Peyer's patch (tissue), 4 donors: ENCODE measurements at regions not wholly inside any gene's neighbourhood (a gene's known extent, or its start where the extent isn't known, plus 50 kb on each side); places are given as distances from the start of the nearest gene placed in this dataset.

ENCODE experiments used
- DNase-seq, 3 donors: peaks; one replicate each; pipeline ENCODE4 v3.0.0-alpha.2; 2017 to 2019
- H3K27ac ChIP-seq, 4 donors: fragments of 200-600 bp; sonication (generic); one replicate each; pipeline ENCODE4 v1.5.1; 2016 to 2019
- H3K27me3 ChIP-seq, 2 donors: fragments of 200-600 bp; sonication (generic); one replicate each; pipeline ENCODE4 v1.5.1; 2019
- H3K36me3 ChIP-seq, 3 donors: fragments of 200-600 bp; sonication (generic); one replicate each; pipeline ENCODE4 v1.5.1; 2016 to 2019
- H3K4me1 ChIP-seq, 4 donors: fragments of 200-600 bp; sonication (generic); one replicate each; pipeline ENCODE4 v1.5.1; 2016 to 2019
- H3K4me3 ChIP-seq, 4 donors: fragments of 200-600 bp; sonication (generic); 1 replicate in 3 of 4; 2 replicates in 1 of 4; pipeline ENCODE4 v1.5.1; 2016 to 2019; ENCODE audit warnings: mild to moderate bottlenecking in 1 of 4
- H3K9me3 ChIP-seq, 4 donors: fragments of 200-600 bp; sonication (generic); one replicate each; pipeline ENCODE4 v1.5.1; 2016 to 2019; ENCODE audit warnings: mild to moderate bottlenecking in 1 of 4
- POLR2A ChIP-seq, 2 donors: fragments of 450-650 bp; IDR thresholded peaks; one replicate each; pipeline ENCODE4 v1.5.1; 2017; ENCODE audit warnings: antibody characterized with exemption in 2 of 2, mild to moderate bottlenecking in 2 of 2, moderate library complexity in 2 of 2
- TF ChIP-seq, protein P1 (sequence below), 6 experiments: fragments of 450-650 bp in 4 of 6; fragments of 200-600 bp in 2 of 6; sonication (generic) in 1 of 6; IDR thresholded peaks; one replicate each; pipeline ENCODE4 v1.5.1; 2017 to 2019; ENCODE audit warnings: antibody characterized with exemption in 6 of 6, mild to moderate bottlenecking in 3 of 6, moderate library complexity in 1 of 6

DNA sequence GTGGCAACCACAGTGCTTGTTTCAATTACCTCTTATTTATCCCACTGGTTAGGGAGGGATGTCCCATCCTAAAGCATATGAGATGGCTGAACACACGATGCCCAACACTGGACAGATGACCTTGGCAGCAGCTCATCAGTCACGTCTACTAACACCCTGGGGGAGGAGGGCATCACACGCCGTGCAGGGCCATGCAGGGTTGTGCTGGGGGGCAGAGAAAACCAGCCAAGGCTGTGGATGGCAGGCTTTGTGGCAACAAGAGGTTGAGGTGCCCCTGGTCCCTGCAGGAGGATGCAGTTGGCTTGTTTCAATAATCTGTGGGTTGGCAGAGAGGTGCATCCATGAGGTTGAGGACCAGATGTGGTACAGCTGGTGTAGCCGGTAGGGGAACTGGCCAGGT lies 293.7 kb upstream of the SULF2 start:
- Histone ChIP-seq H3K4me1 (no peaks in the 10 kb centered on the region), H3K27me3 (no peaks in the 10 kb centered on the region), H3K4me3 (no peak overlapping the region), H3K9me3 (no peaks in the 10 kb centered on the region), H3K27ac (no peak overlapping the region), H3K36me3 (no peaks in the 10 kb centered on the region)
- TF ChIP-seq, protein P1, sequence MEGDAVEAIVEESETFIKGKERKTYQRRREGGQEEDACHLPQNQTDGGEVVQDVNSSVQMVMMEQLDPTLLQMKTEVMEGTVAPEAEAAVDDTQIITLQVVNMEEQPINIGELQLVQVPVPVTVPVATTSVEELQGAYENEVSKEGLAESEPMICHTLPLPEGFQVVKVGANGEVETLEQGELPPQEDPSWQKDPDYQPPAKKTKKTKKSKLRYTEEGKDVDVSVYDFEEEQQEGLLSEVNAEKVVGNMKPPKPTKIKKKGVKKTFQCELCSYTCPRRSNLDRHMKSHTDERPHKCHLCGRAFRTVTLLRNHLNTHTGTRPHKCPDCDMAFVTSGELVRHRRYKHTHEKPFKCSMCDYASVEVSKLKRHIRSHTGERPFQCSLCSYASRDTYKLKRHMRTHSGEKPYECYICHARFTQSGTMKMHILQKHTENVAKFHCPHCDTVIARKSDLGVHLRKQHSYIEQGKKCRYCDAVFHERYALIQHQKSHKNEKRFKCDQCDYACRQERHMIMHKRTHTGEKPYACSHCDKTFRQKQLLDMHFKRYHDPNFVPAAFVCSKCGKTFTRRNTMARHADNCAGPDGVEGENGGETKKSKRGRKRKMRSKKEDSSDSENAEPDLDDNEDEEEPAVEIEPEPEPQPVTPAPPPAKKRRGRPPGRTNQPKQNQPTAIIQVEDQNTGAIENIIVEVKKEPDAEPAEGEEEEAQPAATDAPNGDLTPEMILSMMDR (IDR thresholded peaks at IDR 0.05), result no peak
- TF ChIP-seq POLR2A (IDR thresholded peaks at IDR 0.05), result no peak
- DNase-seq, result no peak

DNA sequence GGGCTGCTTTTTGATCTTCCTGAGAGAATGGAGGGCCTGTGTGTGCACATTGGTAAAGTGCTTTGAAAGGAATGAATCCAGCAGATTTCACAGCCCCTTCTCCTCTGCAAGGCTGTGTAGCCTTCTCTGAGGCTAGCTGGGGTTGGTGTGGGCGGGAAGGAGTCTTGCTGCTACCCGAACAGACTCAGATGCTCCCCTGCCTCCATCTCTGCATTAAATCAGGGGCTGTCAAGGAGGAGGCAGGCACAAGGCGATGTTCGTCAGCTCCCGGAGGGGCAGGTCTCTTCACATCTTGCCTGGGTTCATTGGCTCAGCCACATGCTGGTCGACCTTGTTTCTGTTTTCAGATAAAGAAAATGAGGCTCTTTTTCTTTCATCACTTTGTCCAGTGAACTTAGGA lies 291.5 kb upstream of the SULF2 start:
- no peaks in the 10 kb centered on the region for H3K27me3 ChIP-seq
- H3K4me3 ChIP-seq, result no peak overlapping the region
- no peak for DNase-seq
- no peak overlapping the region for H3K27ac ChIP-seq
- TF ChIP-seq POLR2A (IDR thresholded peaks at IDR 0.05), result no peak
- TF ChIP-seq, protein P1 (IDR thresholded peaks at IDR 0.05), result no peak
- H3K4me1 ChIP-seq, result no peaks in the 10 kb centered on the region
- no peaks in the 10 kb centered on the region for H3K9me3 ChIP-seq
- H3K36me3 ChIP-seq, result no peaks in the 10 kb centered on the region

GRCh38 chr20:48076247-48076646 lies 291.0 kb upstream of the SULF2 start:
- no peak overlapping the region for H3K27ac ChIP-seq
- no peaks in the 10 kb centered on the region for H3K36me3 ChIP-seq
- no peaks in the 10 kb centered on the region for H3K4me1 ChIP-seq
- no peak for DNase-seq
- H3K9me3 ChIP-seq, result no peaks in the 10 kb centered on the region
- H3K27me3 ChIP-seq, result no peaks in the 10 kb centered on the region
- TF ChIP-seq, protein P1 (IDR thresholded peaks at IDR 0.05), result no peak
- no peak for TF ChIP-seq POLR2A (IDR thresholded peaks at IDR 0.05)
- H3K4me3 ChIP-seq, result no peak overlapping the region

DNA sequence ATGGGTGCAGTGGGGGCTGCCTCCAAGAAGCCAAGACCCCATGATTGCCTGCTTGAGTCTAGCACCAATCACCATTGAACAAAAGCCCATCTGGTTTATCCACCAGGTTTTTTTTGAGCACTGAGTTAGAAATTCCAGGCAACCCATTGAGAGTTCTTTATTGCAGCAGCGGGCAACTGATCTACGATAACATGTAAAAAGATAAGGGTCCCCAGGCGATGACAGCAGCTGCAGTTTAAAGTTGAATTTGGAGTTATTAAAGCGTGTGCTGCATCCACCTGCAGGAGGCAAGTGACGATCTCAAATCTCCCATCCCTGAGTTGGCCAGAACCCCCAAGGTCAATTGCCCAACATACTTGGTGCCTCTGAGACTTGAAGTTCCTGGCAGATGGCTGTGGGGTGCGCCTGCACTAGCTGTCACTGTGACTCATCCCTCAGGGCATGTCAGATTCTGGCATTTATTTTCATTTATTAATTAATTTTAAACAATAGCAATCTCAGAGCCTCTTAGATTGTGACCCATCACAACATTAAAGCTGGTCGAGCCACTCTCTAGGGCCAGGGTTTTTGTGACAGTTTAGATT lies 290.4 kb upstream of the SULF2 start:
- no peak for DNase-seq
- H3K4me1 ChIP-seq, result no peaks in the 10 kb centered on the region
- H3K9me3 ChIP-seq, result no peaks in the 10 kb centered on the region
- H3K36me3 ChIP-seq, result no peaks in the 10 kb centered on the region
- no peak overlapping the region for H3K4me3 ChIP-seq
- H3K27ac ChIP-seq, result no peak overlapping the region
- H3K27me3 ChIP-seq, result no peaks in the 10 kb centered on the region
- TF ChIP-seq, protein P1 (IDR thresholded peaks at IDR 0.05), result no peak
- no peak for TF ChIP-seq POLR2A (IDR thresholded peaks at IDR 0.05)

DNA sequence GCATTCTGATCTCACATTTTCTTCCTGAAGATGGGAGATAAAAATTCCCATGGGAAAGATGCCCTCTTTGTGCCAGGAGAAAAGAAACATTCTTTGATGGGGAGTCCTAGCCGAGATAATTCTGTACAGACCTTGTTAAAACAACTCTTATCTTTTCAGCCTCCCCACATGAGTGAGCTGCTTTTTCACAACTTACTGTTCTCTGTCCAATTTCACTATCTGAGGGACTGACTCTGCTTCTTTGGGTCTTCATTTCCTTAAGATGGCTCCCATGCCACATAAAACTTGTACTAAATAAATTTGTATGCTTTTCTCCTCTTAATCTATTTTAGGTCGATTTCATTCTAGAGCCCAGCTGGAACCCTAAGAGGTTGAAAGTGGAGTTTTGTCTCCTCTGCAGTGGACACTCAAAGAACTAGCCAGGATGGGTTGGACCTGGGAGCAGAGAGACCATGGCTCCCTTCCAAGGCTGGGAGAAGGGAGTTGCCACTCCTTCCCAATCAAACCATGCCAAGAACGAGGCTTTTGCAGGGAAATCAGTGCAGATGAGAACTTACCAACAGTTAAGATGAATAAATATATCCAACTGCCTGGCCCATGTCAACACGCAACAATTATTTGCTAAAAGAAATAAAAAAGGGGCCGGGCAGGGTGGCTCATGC lies 285.8 kb upstream of the SULF2 start:
- no peak overlapping the region for H3K4me3 ChIP-seq
- no peaks in the 10 kb centered on the region for H3K36me3 ChIP-seq
- H3K27me3 ChIP-seq, result no peaks in the 10 kb centered on the region
- no peaks in the 10 kb centered on the region for H3K9me3 ChIP-seq
- H3K4me1 ChIP-seq, result no peaks in the 10 kb centered on the region
- no peak overlapping the region for H3K27ac ChIP-seq
- DNase-seq, result no peak
- TF ChIP-seq, protein P1 (IDR thresholded peaks at IDR 0.05), result no peak
- no peak for TF ChIP-seq POLR2A (IDR thresholded peaks at IDR 0.05)
